NCI-H446 treated with DMSO at 0.1 percent for 48 hours (cell line): ENCODE measurements at regions not wholly inside any gene's neighbourhood (a gene's known extent, or its start where the extent isn't known, plus 50 kb on each side); places are given as distances from the start of the nearest gene placed in this dataset.
"Not testable (repeated sequence)": the region's sequence is repeated elsewhere in the genome, so short reads cannot be mapped to it uniquely, and the experiment has no call there.

Source experiments
- DNase-seq: peaks from one replicate; lab custom pipeline; 2025; lab: John Stamatoyannopoulos, UW

GRCh38 chr12:42919691-42920090 lies 330.1 kb upstream of the PRICKLE1 start:
- no peak for DNase-seq

- DNase-seq, result no peak
These were observed 328.9 kb upstream of the PRICKLE1 start for GRCh38 chr12:42918443-42918842.

- no peak for DNase-seq
These were observed 326.6 kb upstream of the PRICKLE1 start for GRCh38 chr12:42916143-42916542.

- DNase-seq, result no peak
These were observed 325.9 kb upstream of the PRICKLE1 start for GRCh38 chr12:42915426-42915825.

GRCh38 chr12:42912367-42912766 lies 322.8 kb upstream of the PRICKLE1 start:
- DNase-seq, result no peak

GRCh38 chr12:42910656-42911055 lies 321.1 kb upstream of the PRICKLE1 start:
- no peak for DNase-seq

GRCh38 chr12:42908712-42909111 lies 319.2 kb upstream of the PRICKLE1 start:
- no peak for DNase-seq

GRCh38 chr12:42906801-42907200 lies 317.3 kb upstream of the PRICKLE1 start:
- DNase-seq, result not testable (repeated sequence)

GRCh38 chr12:42905419-42905705 lies 315.8 kb upstream of the PRICKLE1 start:
- no peak for DNase-seq

- DNase-seq, result no peak
These were observed 315.3 kb upstream of the PRICKLE1 start for GRCh38 chr12:42904683-42905418.

GRCh38 chr12:42903736-42904135 lies 314.2 kb upstream of the PRICKLE1 start:
- no peak for DNase-seq

GRCh38 chr12:42902001-42902400 lies 312.5 kb upstream of the PRICKLE1 start:
- no peak for DNase-seq

GRCh38 chr12:42893803-42894202 lies 304.3 kb upstream of the PRICKLE1 start:
- no peak for DNase-seq

- no peak for DNase-seq
These were observed 303.4 kb upstream of the PRICKLE1 start for GRCh38 chr12:42892702-42893551.

GRCh38 chr12:42887657-42888056 lies 298.1 kb upstream of the PRICKLE1 start:
- no peak for DNase-seq

GRCh38 chr12:42886160-42886559 lies 296.6 kb upstream of the PRICKLE1 start:
- DNase-seq, result no peak

- no peak for DNase-seq
These were observed 296.1 kb upstream of the PRICKLE1 start for GRCh38 chr12:42885677-42886076.

- DNase-seq, result no peak
These were observed 294.6 kb upstream of the PRICKLE1 start for GRCh38 chr12:42884116-42884515.

GRCh38 chr12:42873401-42873800 lies 283.9 kb upstream of the PRICKLE1 start:
- DNase-seq, result no peak

GRCh38 chr12:42871816-42872215 lies 282.3 kb upstream of the PRICKLE1 start:
- DNase-seq, result no peak

- DNase-seq, result no peak
These were observed 278.7 kb upstream of the PRICKLE1 start for GRCh38 chr12:42868291-42868690.

- DNase-seq, result no peak
These were observed 275.7 kb upstream of the PRICKLE1 start for GRCh38 chr12:42865282-42865681.

- no peak for DNase-seq
These were observed 272.5 kb upstream of the PRICKLE1 start for GRCh38 chr12:42862055-42862454.

GRCh38 chr12:42860331-42860730 lies 270.8 kb upstream of the PRICKLE1 start:
- not testable (repeated sequence) for DNase-seq
